DMS114 treated with DMSO at 0.1 percent for 48 hours (cell line): ENCODE measurements at regions not wholly inside any gene's neighbourhood (a gene's known extent, or its start where the extent isn't known, plus 50 kb on each side); places are given as distances from the start of the nearest gene placed in this dataset.
"Not testable (repeated sequence)": the region's sequence is repeated elsewhere in the genome, so short reads cannot be mapped to it uniquely, and the experiment has no call there.

Experiments used
- DNase-seq: peaks from one replicate; lab custom pipeline; 2025; ENCODE audit not compliant: unreplicated experiment; lab: John Stamatoyannopoulos, UW

GRCh38 chr15:47885920-47886319 is 168.6 kb downstream of the SEMA6D start:
- DNase-seq, result no peak

- DNase-seq, result no peak
Observed at GRCh38 chr15:47887241-47887800, 170.0 kb downstream of the SEMA6D start.

GRCh38 chr15:47888385-47889100 is 171.2 kb downstream of the SEMA6D start:
- no peak for DNase-seq

- DNase-seq, result no peak
Observed at GRCh38 chr15:47890397-47891150, 173.3 kb downstream of the SEMA6D start.

GRCh38 chr15:47897525-47897924 is 180.2 kb downstream of the SEMA6D start:
- DNase-seq, result no peak

GRCh38 chr15:47900751-47901150 is 183.4 kb downstream of the SEMA6D start:
- no peak for DNase-seq

- DNase-seq, result no peak
Observed at GRCh38 chr15:47903368-47903767, 186.1 kb downstream of the SEMA6D start.

- DNase-seq, result no peak
Observed at GRCh38 chr15:47908486-47908885, 191.2 kb downstream of the SEMA6D start.

- DNase-seq, result no peak
Observed at GRCh38 chr15:47908950-47909670, 191.8 kb downstream of the SEMA6D start.

GRCh38 chr15:47912910-47913309 is 195.6 kb downstream of the SEMA6D start:
- DNase-seq, result not testable (repeated sequence)

- no peak for DNase-seq
Observed at GRCh38 chr15:47917881-47918280, 200.6 kb downstream of the SEMA6D start.

GRCh38 chr15:47918877-47919276 is 201.6 kb downstream of the SEMA6D start:
- no peak for DNase-seq

GRCh38 chr15:47924381-47924780 is 196.4 kb upstream of the SLC24A5 start:
- no peak for DNase-seq

GRCh38 chr15:47929138-47929803 is 191.5 kb upstream of the SLC24A5 start:
- no peak for DNase-seq

GRCh38 chr15:47932261-47932660 is 188.5 kb upstream of the SLC24A5 start:
- no peak for DNase-seq

- DNase-seq, result no peak
Observed at GRCh38 chr15:47932951-47933641, 187.7 kb upstream of the SLC24A5 start.

GRCh38 chr15:47933865-47934264 is 186.9 kb upstream of the SLC24A5 start:
- no peak for DNase-seq

GRCh38 chr15:47934342-47934741 is 186.4 kb upstream of the SLC24A5 start:
- no peak for DNase-seq

- no peak for DNase-seq
Observed at GRCh38 chr15:47937834-47938233, 183.0 kb upstream of the SLC24A5 start.

GRCh38 chr15:47944637-47945288 is 176.0 kb upstream of the SLC24A5 start:
- DNase-seq, result no peak
